B cell (primary cell): ENCODE measurements at regions not wholly inside any gene's neighbourhood (a gene's known extent, or its start where the extent isn't known, plus 50 kb on each side); places are given as distances from the start of the nearest gene placed in this dataset.

Experiments
- ATAC-seq: fragments of 200-7000 bp; cut with Tn5 transposase; one replicate; pipeline ENCODE4 v1.10.0; 2021; ENCODE audit warnings: low read depth, mild to moderate bottlenecking, moderate number of reproducible peaks, moderate library complexity
- CTCF ChIA-PET: fragments of 350-600 bp; sonication (Branson Sonifier 250); formaldehyde crosslinking; loops from one replicate; lab custom pipeline; 2021; ENCODE audit warnings: antibody characterized with exemption, inconsistent platforms; lab: Charles Lee
- POLR2A ChIA-PET: fragments of 350-600 bp; sonication (Branson Sonifier 250); formaldehyde crosslinking; loops from one replicate; lab custom pipeline; 2021; ENCODE audit warnings: antibody characterized with exemption; lab: Charles Lee
- DNase-seq: peaks from one replicate; pipeline ENCODE4 v3.0.0; 2013
- H2AFZ ChIP-seq: 2 replicates; pipeline ENCODE4 v1.6.1; 2012; ENCODE audit warnings: mild to moderate bottlenecking, low read depth, low read length; ENCODE audit not compliant: insufficient read depth, poor library complexity, severe bottlenecking
- H3K27ac ChIP-seq, 2 donors: 1 replicate in 1 of 2; 2 replicates in 1 of 2; pipeline ENCODE4 v1.5.1; 2012 to 2013; ENCODE audit warnings: low read length in 2 of 2, mild to moderate bottlenecking in 2 of 2, moderate library complexity in 1 of 2
- H3K27me3 ChIP-seq, 4 experiments: fragments of 200-600 bp in 1 of 4; sonication (generic) in 1 of 4; replicated peaks in 1 of 4; 1 replicate in 2 of 4; 2 replicates in 2 of 4; pipeline versions ENCODE4 v1.6.1 to v1.7.0; 2013 to 2016; ENCODE audit warnings: low read length in 3 of 4, mild to moderate bottlenecking in 2 of 4, mixed read lengths in 1 of 4, moderate library complexity in 1 of 4; ENCODE audit not compliant: insufficient read depth in 4 of 4, control insufficient read depth in 3 of 4; ENCODE audit errors: control extremely low read depth in 1 of 4
- H3K36me3 ChIP-seq, 2 experiments: replicated peaks in 1 of 2; 1 replicate in 1 of 2; 2 replicates in 1 of 2; pipeline versions ENCODE4 v1.6.1 to v1.7.1; 2013; ENCODE audit warnings: low read length in 1 of 2; ENCODE audit not compliant: insufficient read depth in 2 of 2, control insufficient read depth in 1 of 2; ENCODE audit errors: control extremely low read depth in 1 of 2, extremely low read depth in 1 of 2
- H3K4me1 ChIP-seq, 2 donors: fragments of 200-600 bp in 1 of 2; sonication (generic) in 1 of 2; 1 replicate in 1 of 2; 2 replicates in 1 of 2; pipeline versions ENCODE4 v1.5.1 to v1.6.1; 2013 to 2017; ENCODE audit warnings: low read length in 2 of 2; ENCODE audit not compliant: control insufficient read depth in 2 of 2, insufficient read depth in 2 of 2
- H3K4me2 ChIP-seq: replicated peaks from 2 replicates; pipeline ENCODE3; 2012; ENCODE audit warnings: mild to moderate bottlenecking, low read depth, low read length; ENCODE audit not compliant: poor library complexity, severe bottlenecking
- H3K4me3 ChIP-seq, 5 experiments: fragments of 200-600 bp in 1 of 5; sonication (generic) in 1 of 5; 1 replicate in 3 of 5; 2 replicates in 2 of 5; pipeline versions ENCODE4 v1.5.1 to v1.7.0; 2011 to 2016; ENCODE audit warnings: low read length in 4 of 5, mild to moderate bottlenecking in 4 of 5, low read depth in 2 of 5, control low read depth in 1 of 5, moderate library complexity in 1 of 5; ENCODE audit not compliant: insufficient read depth in 1 of 5; ENCODE audit errors: control extremely low read depth in 1 of 5, extremely low read depth in 1 of 5
- H3K79me2 ChIP-seq: fragments of 200-600 bp; sonication (generic); one replicate; pipeline ENCODE4 v1.6.0; 2016; ENCODE audit warnings: low read length; ENCODE audit not compliant: control insufficient read depth, insufficient read depth
- H3K9ac ChIP-seq: fragments of 200-600 bp; sonication (generic); 2 replicates; pipeline ENCODE4 v1.6.1; 2017; ENCODE audit warnings: mild to moderate bottlenecking, low read length, moderate library complexity
- H3K9me3 ChIP-seq, 3 donors: one replicate each; pipeline versions ENCODE4 v1.6.1 to v1.7.1; 2013; ENCODE audit warnings: low read length in 2 of 3; ENCODE audit not compliant: control insufficient read depth in 2 of 3, insufficient read depth in 1 of 3; ENCODE audit errors: control extremely low read depth in 1 of 3
- H4K20me1 ChIP-seq: 2 replicates; pipeline ENCODE4 v1.6.0; 2012; ENCODE audit warnings: mild to moderate bottlenecking, low read length; ENCODE audit not compliant: insufficient read depth, control insufficient read depth, poor library complexity, severe bottlenecking
- H3K27ac Mint-ChIP-seq: one replicate; pipeline ENCODE4 v1.8.0; 2021; ENCODE audit warnings: mixed read lengths
- H3K27me3 Mint-ChIP-seq: one replicate; pipeline ENCODE4 v1.8.0; 2021; ENCODE audit warnings: mixed read lengths
- H3K4me1 Mint-ChIP-seq: one replicate; pipeline ENCODE4 v1.8.0; 2021; ENCODE audit warnings: mixed read lengths
- H3K4me3 Mint-ChIP-seq: one replicate; pipeline ENCODE4 v1.8.0; 2021; ENCODE audit warnings: mixed read lengths
- H3K9me3 Mint-ChIP-seq: one replicate; pipeline ENCODE4 v1.8.0; 2022; ENCODE audit warnings: mixed read lengths; ENCODE audit not compliant: insufficient read depth
- CTCF ChIP-seq: fragments of 200-600 bp; IDR thresholded peaks from one replicate; pipeline ENCODE4 v1.8.0; 2022; ENCODE audit warnings: antibody characterized with exemption, mild to moderate bottlenecking
- EZH2 ChIP-seq: IDR thresholded peaks from 2 replicates; pipeline ENCODE4 v1.6.1; 2012; ENCODE audit warnings: borderline replicate concordance, low read depth, mild to moderate bottlenecking, moderate library complexity, low read length; ENCODE audit not compliant: insufficient read depth, poor library complexity, severe bottlenecking
- WGBS: methylation state at CpG from one replicate; pipeline ENCODE4 v1.1.5; 2013; ENCODE audit warnings: missing lambda C conversion rate; ENCODE audit not compliant: insufficient coverage; 5-methylcytosine and 5-hydroxymethylcytosine counted together
- intact Hi-C: fragments of 100-400 bp; cut with micrococcal nuclease; formaldehyde crosslinking; loops from one replicate; pipeline ENCODE4 v1.10.0; 2022

GRCh38 chr22:23485490-23485889, 94.6 kb downstream of the IGLL1 start:
- H3K4me1 Mint-ChIP-seq: no peaks in the 10 kb centered on the region
- H3K9ac ChIP-seq: no peak overlapping the region
- no peak overlapping the region for H3K27ac Mint-ChIP-seq
- H4K20me1 ChIP-seq: no peaks in the 10 kb centered on the region
- no peaks in the 10 kb centered on the region for H3K79me2 ChIP-seq
- POLR2A ChIA-PET: no interaction called here
- no peaks in the 10 kb centered on the region for H3K9me3 ChIP-seq
- TF ChIP-seq CTCF: no peak
- no peak for TF ChIP-seq EZH2
- CTCF ChIA-PET: no interaction called here
- H3K27me3 Mint-ChIP-seq: peaks cover 22% of the 10 kb centered on the region
- H3K4me2 ChIP-seq: no peak overlapping the region
- no peak overlapping the region for H3K4me3 ChIP-seq
- no peak overlapping the region for H2AFZ ChIP-seq
- ATAC-seq (no peak), DNase-seq (no peak)
- H3K36me3 ChIP-seq: no peaks in the 10 kb centered on the region
- no peaks in the 10 kb centered on the region for H3K4me1 ChIP-seq
- H3K9me3 Mint-ChIP-seq: no peaks in the 10 kb centered on the region
- intact Hi-C loops: no loop called here
- peaks cover 0 to 5% (median 0%) of the 10 kb centered on the region in 4 experiments for H3K27me3 ChIP-seq
- WGBS: 70% methylated on average over 1 of the region's 4 CpGs
- H3K4me3 Mint-ChIP-seq: no peak overlapping the region
- H3K27ac ChIP-seq: no peak overlapping the region

GRCh38 chr22:23484651-23485050, 95.4 kb downstream of the IGLL1 start:
- no peak overlapping the region for H3K9ac ChIP-seq
- no peaks in the 10 kb centered on the region for H3K79me2 ChIP-seq
- POLR2A ChIA-PET: no interaction called here
- no peaks in the 10 kb centered on the region for H3K4me1 ChIP-seq
- H3K4me3 ChIP-seq: no peak overlapping the region
- Mint-ChIP-seq H3K27ac (no peak overlapping the region), H3K9me3 (no peaks in the 10 kb centered on the region), H3K27me3 (peaks cover 25% of the 10 kb centered on the region), H3K4me3 (no peak overlapping the region), H3K4me1 (no peaks in the 10 kb centered on the region)
- no peaks in the 10 kb centered on the region for H3K9me3 ChIP-seq
- H4K20me1 ChIP-seq: no peaks in the 10 kb centered on the region
- TF ChIP-seq CTCF: no peak
- CTCF ChIA-PET: no interaction called here
- no peak overlapping the region for H3K27ac ChIP-seq
- H3K27me3 ChIP-seq: peaks cover 0 to 6% (median 0%) of the 10 kb centered on the region in 4 experiments
- H3K4me2 ChIP-seq: no peak overlapping the region
- no peak for DNase-seq
- ATAC-seq: no peak
- intact Hi-C loops: no loop called here
- 100% methylated on average over 1 of the region's 5 CpGs for WGBS
- H2AFZ ChIP-seq: no peak overlapping the region
- H3K36me3 ChIP-seq: no peaks in the 10 kb centered on the region
